ENCODE measurements at regions not wholly inside any gene's neighbourhood (a gene's known extent, or its start where the extent isn't known, plus 50 kb on each side); places are given as distances from the start of the nearest gene placed in this dataset.
A peak's percentile ranks its signal among the peaks of the same experiment; 100 is the strongest.
"Not testable (repeated sequence)": the region's sequence is repeated elsewhere in the genome, so short reads cannot be mapped to it uniquely, and the experiment has no call there.

DNA sequence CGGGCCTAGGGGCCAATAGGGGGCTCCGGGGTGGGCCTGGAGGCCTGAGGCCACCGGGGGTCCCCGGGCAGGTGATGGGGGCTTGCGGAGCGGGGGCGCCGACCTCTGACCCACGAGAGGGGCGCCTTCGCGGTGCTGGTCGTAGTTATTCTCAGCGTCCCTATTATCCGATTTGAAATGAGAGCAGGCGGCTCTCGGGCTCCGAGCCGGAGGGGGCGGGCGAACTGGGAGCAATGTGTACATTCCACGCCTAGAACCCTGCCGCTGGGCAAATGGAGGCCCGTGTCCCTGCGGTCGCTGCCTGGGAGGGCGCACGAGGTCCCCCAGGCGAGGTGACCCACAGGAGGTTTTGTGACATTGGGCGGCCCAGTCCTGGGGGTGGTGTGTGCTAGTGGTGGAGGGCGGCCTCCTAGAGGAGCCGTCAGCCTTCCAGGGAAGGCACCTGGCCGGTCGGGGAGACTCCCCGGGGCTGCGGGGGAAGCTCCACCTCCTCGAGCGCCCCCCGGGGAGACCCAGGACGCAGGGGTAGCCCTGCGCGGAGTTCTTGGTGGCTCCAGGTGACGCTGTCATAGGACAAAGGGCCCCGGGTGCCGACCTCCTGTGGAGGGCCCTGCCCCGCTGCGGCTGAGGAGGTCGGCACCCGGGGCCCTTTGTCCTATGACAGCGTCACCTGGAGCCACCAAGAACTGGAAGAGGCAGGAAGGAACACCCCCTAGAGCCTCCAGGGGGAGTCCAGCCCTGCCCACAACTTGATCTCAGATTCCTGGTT, 102.6 kb upstream of the PRKX start:
- peak; percentile 19 for DNase-seq

DNA sequence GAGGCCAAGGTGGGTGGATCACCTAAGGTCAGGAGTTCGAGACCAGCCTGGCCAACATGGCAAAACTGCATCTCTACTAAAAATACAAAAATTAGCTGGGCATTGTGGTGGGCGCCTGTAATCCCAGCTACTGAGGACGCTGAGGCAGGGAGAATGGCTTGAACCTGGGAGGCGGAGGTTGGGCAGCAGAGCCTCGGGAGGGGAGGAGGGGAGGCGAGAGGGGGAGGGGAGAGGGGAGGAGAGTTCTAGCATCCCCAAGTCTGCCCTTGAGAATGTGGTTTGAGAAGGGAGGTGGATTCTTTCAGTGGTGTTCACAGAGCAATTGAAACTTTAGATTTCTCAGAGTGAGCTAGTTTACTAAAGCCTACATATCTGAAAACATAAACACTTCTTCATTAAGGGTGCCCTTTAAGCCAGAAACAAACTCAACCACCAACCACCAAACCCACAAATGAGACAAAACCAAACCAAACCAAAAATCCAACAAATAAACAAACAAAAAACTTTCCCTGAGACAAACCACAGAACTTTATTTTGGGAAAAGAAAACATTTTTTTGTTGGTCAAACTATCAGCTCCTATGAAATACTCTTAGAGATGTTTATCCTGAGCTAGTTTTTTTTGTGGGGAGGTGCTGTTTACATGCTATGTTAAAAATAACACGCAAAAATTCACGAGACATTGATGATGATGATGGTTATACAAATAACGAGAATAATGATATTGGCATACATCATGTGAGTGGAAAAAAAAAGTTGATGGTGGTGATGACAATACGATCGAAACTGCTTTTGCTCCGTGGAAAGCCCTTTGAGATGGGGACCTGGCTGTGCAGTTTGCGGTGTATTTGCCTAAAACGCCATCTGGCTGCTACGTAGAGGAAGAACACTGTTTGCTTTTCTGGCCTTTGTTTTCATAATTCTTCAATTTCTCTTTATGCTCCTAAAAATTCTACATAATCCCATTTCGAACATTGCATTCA, 98.2 kb upstream of the PRKX start:
- no peak for DNase-seq

DNA sequence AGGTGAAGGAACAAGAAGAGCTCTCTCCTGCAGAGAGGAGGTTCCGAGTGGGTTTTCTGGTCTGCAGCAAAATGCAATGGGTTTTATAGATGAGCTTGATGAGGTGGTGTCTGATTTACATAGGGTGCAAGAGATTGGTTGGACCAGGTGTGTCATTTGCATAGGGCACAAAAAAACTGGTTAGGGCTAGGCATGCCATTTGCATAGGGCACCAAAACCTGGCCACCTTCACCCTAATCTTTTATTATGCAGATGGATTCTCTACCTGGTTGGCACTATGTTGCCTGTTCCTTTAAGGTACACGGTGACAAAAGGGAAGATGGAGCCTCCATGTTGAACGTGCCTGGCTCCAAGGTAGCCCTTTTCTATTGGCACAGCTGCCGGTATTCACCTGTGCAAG, 94.5 kb upstream of the PRKX start:
- DNase-seq: no peak

DNA sequence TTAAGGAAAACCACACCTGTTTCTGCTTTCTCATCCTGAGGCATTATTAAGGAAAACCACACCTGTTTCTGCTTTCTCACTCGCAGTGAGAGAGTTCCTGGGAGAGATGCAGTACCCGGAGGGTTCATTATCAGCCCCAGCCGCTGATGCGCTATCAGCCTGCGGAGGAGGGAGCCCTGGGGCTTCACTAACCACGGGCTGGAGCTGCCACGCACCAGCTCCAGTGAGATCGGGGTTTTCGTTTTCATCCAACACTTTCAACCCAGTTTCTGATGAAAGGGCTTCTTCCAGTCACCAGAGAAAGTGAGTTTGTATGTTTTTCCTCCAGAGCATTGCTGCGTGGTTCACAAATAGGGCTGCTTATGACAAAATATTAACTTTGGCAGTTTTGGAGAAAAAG, 93.2 kb upstream of the PRKX start:
- no peak for DNase-seq

DNA sequence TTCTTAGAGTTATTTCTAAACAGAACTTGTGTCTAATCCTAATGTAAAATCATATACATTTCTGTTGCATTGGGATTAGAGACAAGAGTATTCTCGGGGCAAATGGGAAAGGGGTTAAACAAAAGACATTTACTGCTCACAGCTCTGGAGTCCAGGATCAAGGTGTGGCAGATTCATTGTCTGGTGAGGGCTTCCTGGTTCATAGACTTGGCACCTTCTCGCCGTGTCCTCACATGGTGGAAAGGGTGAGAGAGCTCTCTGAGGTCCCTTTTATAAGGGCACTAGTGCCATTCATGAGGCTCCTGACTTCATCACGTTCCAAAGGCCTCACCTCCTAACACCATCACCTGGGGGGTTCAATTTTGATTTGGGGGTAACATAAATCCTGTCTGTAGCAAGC, 90.3 kb upstream of the PRKX start:
- no peak for DNase-seq

DNA sequence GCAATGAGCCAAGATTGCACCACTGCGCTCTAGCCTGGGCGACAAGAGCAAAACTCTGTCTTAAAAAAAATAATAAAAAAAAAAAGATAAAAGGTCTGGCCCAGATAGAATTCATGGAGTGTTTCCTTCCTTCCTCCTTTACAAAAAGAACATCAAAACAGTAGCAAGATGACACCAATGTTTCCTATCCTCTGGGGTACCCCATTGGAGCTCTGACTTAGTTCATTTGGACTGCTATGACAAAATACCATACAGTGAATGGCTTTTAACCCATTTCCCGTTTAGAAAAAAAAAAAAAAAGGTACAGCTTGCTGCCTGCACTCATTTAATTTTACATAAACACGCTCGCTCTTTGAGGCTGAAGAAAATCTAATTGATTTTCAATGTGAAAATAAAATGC, 89.9 kb upstream of the PRKX start:
- DNase-seq: no peak

DNA sequence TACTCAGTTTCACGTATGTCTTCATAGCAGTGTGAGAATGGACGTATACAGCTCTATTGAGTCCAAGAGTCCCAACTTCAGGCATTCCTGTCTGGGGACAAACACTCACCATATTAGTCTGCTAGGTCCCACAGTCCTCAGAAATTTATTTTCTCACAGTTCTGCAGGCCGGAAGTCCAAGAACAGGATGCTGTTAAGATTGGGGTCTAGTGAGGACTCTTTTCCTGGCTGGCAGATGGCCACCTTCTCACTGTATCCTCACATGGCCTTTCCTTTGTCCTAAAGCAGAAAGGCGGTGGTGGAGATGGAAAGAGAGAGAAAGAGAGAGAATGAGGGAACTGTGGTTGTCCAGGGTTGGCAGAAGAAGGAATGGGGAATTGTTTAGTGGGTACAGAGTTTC, 82.0 kb upstream of the PRKX start:
- not testable (repeated sequence) for DNase-seq

DNA sequence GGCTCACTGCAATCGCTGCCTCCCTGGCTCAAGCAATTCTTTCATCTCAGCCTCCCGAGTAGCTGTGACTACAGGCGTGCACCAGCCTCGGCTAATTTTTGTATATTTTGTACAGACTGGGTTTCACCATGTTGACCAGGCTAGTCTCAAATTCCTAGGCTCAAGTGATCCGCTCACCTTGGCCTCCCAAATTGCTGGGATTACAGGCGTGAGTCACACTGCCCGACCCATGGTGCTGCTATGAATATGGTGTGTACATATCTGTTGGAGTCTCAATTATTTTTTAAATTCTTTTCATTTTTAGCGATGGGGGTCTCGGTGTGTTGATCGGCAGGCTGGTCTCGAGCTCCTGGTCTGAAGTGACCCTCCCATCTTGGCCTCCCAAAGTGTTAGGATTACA, 78.0 kb upstream of the PRKX start:
- DNase-seq: no peak

DNA sequence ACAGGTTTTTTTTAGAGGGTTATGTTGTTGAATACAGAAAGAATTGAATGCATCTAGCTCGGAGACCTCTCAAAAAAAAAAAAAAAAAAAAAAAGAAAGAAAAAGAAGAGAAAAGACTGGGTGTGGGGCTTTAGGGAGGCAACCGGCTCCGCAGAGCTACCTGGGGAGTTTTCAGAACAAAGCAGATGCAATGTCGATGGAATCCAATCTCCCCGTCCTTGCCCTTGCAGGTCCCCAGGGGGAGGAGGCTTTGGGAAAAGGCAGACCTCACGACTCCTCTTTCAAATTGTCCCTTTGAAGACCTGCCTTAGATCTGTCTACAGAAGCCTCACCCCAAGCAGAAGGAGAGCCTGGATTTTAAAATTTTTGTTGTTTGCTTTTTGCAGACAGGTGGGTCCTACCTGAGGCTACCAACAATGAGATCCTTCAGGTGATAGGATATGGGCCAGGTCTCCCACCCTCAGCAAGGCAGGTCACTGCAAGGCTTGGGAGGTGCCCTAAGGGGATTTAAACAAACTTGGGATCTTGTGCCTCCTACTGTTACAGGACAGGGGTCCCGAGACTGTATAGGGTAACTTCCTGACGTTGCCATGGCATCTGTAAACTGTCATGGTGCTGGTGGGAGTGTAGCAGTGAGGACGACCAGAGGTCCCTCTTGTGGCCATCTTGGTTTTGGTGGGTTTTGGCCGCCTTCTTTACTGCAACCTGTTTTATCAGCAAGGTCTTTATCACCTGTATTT, 75.2 kb upstream of the PRKX start:
- DNase-seq: no peak

DNA sequence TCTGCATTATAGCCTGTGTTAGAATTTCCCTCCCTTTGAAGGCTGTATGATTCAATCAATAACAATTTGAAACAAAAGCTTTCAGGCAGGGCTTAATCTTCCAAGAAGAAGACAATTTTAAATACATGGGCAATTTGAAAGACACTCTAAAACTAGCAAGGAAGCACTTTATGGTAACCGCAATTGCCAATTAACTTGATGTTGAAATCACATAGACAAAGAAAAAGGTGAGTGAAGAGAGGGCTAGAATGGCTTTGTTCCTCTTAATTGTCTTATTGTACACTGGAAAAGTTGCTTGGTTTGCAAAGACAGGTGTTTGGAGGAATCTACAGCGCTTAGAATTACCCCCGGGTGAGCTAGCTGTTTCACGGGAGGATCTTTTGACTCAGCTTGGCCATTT, 74.4 kb upstream of the PRKX start:
- no peak for DNase-seq

DNA sequence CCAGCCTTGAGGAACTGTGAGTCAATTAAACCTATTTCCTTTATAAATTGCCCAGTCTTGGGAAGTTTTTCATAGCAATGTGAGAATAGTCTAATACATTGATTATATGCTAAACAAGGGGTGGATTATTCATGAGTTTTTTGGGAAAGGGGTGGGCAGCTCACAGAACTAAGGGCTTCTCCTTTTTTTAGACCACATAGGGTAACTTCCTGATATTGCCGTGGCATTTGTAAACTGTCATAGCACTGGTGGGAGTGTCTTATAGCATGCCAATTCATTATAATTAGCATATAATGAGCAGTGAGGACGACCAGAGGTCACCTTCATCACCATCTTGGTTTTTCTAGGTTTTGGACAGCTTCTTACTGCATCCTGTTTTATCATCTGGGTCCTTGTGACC, 72.4 kb upstream of the PRKX start:
- peak; percentile 58 for DNase-seq

DNA sequence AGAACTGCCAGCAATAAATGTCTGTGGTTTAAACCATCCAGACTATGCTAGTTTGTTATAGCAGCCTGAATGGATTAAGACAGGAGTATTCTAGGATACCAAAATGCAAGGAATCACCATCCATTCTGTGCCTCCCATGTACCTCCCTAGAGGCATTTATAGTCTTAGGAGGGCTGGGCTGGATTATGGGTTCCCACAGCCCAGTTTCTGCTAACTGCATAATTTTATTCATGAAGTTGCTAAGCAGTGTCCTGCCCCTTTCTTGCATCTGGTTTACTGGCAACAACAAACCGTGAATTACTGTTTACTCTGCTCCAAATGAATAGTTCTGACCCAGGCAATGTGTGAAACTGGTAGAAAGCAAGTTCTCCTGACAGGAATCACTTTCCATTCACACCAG, 67.1 kb upstream of the PRKX start:
- DNase-seq: no peak

DNA sequence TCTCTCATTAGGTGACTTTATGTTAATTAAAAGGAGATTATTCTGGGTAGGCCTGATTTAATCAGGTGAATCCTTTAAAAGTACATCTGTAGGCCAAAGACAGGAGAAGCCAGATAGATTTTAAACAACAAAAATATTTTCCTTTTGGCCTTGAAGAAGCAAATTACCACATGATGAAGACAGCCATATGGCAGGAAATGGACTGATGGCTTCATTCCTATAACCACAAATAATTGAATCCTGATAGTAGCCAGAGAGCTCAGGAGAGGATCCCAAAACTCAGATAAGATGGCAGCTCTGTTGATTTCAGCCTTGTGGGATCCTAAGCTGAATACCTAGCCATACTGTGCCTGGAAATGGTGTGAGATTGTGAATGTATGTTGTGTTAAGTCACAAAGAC, 66.1 kb upstream of the PRKX start:
- no peak for DNase-seq

DNA sequence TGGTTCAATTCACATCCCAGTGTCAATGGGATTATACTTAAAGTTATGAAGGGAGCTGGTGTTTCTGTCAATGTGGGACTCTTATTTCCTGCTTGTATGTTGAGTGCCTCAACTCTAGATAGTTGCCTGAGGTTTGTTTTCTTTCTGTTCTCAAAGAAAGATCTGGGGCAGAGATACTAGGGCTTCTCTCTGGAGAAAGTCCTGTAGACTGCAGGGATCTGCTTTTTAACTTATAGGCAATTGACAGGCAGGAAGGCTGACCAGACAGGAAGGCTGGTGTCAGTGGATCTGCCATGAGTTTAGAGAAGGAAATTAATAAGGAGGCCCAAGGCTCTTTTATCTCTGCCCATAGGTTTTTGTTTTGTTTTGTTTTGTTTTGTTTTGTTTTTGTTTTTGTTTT, 64.0 kb upstream of the PRKX start:
- no peak for DNase-seq

DNA sequence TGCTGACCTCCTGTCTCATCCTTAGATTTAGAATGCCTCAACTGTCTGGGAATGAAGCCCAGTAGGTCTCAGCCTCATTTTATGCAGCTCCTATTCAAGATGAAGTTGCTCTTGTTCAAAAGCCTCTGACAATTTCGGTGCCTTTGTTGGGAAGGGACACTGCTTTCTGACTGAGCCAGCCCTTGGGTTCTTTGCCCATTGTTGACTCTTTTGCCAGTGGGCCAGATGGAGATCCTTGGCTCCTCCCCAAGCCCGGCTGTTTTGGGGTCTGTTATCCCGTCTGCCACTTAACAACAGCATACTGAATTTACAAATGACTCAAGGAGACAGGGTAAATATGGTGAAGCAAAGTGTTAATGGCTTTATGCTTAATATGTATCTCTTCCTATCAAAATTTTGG, 58.3 kb upstream of the PRKX start:
- no peak for DNase-seq

DNA sequence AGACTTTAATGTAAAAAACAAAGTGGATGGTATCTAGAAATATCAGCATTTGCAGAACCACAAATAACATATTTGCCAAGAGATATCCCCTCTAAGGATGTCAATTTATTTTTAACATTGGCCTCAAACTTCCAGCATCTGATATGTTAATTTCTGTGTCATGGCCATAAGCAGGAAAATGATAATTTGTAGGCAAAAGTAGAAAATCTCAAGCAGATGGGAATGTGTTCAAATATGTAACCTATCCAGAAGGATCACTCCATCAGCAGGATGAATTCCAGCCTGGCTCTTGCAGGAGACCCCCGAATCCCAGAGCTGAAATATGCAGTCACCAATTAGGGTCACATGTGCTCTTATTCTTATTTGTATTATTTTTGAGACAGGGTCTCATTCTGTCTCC, 55.4 kb upstream of the PRKX start:
- DNase-seq: no peak
